GM18520 (cell line): ENCODE measurements at regions not wholly inside any gene's neighbourhood (a gene's known extent, or its start where the extent isn't known, plus 50 kb on each side); places are given as distances from the start of the nearest gene placed in this dataset.

ENCODE experiments used
- ATAC-seq: cut with Tn5 transposase; IDR thresholded peaks from one replicate; pipeline ENCODE4 v1.9.1; 2021; ENCODE audit not compliant: unreplicated experiment

GRCh38 chr3:152710549-152710948 lies 124.4 kb upstream of the P2RY1 start:
- no peak for ATAC-seq

DNA sequence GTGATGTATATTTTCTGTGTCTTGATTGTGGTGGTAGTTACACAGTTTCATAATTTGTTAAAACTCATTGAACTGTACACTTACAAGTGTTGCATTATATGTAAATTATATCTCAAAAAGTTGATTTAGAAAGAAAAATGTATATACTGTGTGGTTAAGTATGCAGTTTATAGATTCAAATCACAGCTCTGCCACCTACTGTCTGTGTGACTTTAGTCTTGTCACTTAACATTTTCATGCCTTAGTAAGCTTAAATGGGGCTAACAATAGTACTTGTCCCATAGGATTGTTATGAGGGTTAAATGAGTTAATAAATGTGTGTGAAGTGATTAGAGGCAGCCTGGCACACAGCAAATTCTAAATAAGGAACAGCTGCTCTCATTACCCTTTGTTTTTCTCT lies 120.9 kb upstream of the P2RY1 start:
- no peak for ATAC-seq

GRCh38 chr3:152714507-152714906 lies 120.4 kb upstream of the P2RY1 start:
- no peak for ATAC-seq

- ATAC-seq = no peak
Observed at GRCh38 chr3:152717252-152717651, 117.7 kb upstream of the P2RY1 start.

DNA sequence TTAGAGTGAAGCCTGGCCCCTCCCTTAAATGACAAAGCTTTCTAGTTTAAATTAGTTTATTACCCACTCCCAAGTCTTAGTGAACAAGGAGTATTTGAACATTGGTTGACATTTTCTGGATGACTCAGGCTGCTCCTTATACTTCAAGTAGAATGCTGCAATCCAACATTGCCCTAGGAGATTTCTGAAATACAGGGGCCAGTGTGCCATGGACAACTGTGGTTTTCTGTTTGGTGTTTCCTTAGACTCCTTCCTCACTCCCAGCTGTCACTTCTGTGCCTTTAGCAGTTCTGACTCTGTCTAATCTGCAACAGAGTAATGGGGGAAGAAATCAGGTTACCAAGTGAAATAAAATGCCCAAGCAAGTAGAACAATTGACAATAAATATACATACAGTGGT lies 116.1 kb upstream of the P2RY1 start:
- no peak for ATAC-seq

- no peak for ATAC-seq
Observed at GRCh38 chr3:152719264-152719663, 115.7 kb upstream of the P2RY1 start.

- no peak for ATAC-seq
Observed at GRCh38 chr3:152720951-152721718, 113.8 kb upstream of the P2RY1 start.

DNA sequence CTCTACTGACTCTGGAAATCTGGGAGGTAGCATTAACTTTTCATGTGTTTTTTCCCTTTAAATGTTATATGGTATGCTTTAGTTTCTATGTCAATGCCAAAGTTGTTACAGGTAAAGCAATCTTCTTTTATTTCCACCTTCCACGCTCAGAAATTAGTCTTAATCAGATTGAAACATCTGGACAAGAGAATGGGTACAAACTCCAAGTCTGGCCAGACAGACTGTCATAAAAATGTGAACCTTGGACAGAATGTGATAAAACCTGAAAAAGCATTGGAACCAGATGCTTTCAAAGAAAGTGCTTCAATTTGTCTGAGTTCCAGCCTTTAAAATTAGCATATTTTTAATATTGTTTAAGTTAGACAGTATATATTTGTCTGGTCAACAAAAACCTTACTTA lies 110.7 kb upstream of the P2RY1 start:
- no peak for ATAC-seq

GRCh38 chr3:152728231-152728980 lies 106.5 kb upstream of the P2RY1 start:
- no peak for ATAC-seq

- ATAC-seq = no peak
Observed at GRCh38 chr3:152729906-152730305, 105.0 kb upstream of the P2RY1 start.

- ATAC-seq = no peak
Observed at GRCh38 chr3:152731511-152731910, 103.4 kb upstream of the P2RY1 start.

GRCh38 chr3:152733584-152734119 lies 101.3 kb upstream of the P2RY1 start:
- no peak for ATAC-seq

- peak; percentile 98 for ATAC-seq
Observed at GRCh38 chr3:152737021-152737908, 97.7 kb upstream of the P2RY1 start.

DNA sequence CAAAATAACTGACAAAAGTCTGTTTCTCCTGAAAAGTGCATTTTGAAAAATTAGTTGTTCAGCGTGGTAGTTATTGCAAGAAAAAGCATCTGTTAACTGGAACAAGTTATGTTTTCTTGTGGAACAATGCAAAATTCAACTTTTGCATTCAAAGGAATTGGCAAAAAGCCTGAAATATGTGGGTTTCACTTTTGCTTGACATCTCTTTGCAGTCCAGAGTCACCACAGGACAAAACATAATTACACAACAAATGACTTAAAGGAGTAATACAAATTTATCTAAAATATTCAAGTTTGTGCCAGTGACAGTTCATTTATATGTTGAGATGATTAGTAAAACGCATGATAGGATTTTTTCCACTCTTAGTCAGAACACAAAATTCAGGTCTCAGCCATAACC lies 96.3 kb upstream of the P2RY1 start:
- ATAC-seq = no peak

GRCh38 chr3:152742368-152743347 lies 92.3 kb upstream of the P2RY1 start:
- ATAC-seq = peak; percentile 38

DNA sequence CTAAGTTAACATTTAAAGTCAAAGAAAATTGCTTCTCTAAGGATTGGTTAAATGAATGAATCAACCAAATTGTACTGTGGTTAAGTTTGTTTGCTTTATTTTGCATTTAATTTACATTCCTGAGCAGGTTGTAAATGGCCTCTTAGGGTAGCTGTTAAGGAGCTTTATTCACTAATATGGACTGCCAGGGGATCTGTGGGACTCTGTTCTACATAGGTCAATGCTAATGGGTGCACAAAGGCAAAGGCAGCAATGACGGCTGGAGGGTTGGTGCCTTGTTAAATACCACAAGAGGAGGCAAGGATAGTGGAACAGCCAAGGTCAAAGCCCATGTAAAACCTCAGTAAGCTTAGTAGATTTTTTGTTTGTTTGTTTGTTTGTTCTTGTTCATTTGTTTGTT lies 89.3 kb upstream of the P2RY1 start:
- no peak for ATAC-seq

- ATAC-seq = no peak
Observed at GRCh38 chr3:152754303-152754702, 80.6 kb upstream of the P2RY1 start.

GRCh38 chr3:152756807-152757206 lies 78.1 kb upstream of the P2RY1 start:
- ATAC-seq = no peak

GRCh38 chr3:152760024-152760563 lies 74.8 kb upstream of the P2RY1 start:
- peak; percentile 69 for ATAC-seq

DNA sequence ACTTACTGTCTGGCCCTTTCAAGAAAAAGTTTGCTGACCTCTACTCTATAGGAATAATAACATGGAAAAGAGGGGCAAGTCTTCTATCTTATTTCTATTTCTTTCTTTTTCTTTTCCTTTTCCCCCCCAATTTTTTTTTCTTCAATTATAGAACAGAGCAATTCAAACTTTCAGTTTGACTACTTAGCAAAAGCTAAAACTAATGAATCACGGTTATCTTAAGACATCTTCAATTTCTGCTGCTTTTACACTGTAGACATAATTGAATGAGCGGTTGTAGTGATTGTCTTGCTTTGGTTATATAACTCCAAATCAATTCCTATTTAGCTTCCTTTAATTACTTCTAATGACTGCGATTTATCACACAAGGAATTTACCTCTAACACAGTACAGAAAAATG lies 74.3 kb upstream of the P2RY1 start:
- no peak for ATAC-seq
